Stimulated activated CD4-positive, alpha-beta T cell treated with anti-CD3 and anti-CD28 coated beads, TNF-alpha, amount 100 ng/mL, for 48 hours (primary cell): ENCODE measurements at regions not wholly inside any gene's neighbourhood (a gene's known extent, or its start where the extent isn't known, plus 50 kb on each side); places are given as distances from the start of the nearest gene placed in this dataset.

ENCODE experiments used
- DNase-seq, 3 donors: peaks; one replicate each; pipeline ENCODE4 v3.0.0-alpha.2; 2020; ENCODE audit warnings: low read depth in 3 of 3

DNA sequence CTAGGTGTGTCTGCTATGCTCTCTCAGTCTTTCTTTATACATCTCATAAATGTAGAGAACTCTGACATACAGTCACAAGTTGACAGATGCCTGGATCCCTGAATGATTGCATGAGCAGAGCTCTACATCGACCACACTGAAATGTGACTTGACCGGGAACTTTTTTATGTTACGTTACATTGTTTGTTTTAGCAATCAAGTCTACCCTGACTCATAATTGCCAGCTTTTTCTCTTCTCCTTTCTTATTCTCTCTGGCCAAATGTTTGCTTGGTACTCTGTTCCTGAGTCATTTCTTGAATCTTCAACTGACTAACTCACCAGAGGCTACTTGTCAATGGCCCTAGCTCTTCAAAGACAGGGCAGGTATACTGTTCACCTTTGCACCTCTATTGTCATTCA is 213.6 kb upstream of the DTNBP1 start:
- no peak for DNase-seq

DNA sequence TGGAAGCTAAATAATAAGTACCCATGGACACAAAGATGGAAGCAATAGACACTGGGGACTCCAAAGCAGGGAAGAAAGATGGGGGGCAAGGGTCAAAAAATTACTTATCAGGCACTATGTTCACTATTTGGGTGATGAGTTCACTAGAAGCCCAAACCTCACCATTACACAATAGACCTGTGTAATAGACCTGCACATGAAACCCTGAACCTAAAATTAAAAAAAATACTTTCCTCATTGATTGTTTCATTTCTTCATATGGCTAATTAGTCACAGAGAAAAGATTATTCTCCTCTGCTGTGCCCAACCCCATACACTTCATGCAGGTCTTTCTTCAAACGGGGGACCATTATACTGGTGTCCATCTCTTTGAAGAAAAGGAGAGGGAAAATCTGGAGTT is 213.0 kb upstream of the DTNBP1 start:
- no peak for DNase-seq

DNA sequence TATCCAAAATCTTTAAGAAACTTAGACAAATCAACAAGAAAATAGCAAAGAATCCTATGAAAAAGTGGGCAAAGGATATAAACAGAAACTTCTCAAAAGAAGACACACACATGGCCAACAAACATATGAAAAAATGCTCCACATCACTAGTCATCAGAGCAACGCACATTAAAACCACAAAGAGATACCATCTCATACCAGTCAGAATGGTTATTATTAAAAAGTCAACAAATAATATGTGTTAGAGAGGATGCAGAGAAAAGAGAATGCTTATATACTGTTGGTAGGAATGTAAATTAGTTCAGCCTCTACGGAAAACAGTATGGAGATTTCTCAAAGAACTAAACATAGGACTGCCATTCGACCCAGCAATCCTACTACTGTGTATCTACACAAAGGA is 212.0 kb upstream of the DTNBP1 start:
- no peak for DNase-seq

DNA sequence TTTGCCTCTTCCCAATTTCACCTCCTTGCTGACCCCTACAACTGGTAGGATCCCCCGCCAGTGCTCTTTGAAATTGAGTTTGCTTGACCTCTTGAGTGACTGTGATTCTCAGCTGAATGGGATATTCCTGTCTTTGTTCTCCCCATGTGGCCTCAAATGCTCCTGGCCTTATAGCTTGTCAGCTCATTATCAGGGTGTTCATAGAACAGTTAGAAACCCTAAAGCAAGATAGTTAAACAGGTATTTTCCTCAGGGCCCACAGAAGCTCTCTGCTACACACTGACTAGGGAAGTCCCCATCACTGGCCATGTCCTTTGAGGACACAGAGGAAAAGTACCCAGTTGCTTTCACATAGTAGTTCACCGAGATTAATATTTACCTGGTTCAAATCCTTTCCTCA is 211.5 kb upstream of the DTNBP1 start:
- no peak for DNase-seq

DNA sequence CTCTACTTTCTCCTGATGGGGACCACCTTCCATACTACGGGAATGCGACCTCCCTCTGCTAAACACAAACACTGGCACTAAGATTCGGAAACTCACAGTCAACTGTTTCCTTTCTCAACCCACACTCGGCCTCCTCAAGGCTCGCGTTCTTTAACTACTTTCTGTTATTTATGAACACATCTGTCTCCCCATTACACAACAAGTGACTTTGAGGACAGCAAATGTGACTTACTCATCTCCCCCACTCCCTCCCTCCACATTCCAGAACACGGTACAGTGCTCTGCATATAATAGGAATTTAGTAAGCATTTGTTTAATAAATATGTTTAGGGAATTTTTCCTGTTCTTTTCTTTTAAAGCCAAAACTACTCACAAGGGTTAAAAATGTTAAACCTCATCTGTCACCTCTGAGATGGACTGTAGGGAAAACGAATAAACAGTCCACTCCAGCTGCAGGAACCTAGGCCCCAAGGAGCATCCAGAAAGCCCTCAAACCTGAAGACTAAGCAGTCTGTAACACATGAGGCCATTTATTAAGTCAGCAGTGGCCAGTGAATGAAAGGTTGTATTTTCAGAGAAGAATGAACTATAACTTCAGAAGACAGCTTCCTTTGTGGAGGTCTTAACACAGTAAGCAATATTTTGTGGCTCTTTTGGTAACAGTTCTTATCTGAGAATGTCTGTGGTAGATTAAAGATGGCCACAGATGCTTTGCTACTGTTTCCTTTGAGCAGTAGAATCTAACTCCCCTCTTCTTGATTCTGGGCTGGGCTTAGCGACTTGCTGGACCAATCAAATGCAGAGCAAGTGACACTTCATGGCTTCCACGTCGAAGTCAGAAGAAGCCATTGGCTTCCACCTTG is 209.6 kb upstream of the DTNBP1 start:
- no peak for DNase-seq

DNA sequence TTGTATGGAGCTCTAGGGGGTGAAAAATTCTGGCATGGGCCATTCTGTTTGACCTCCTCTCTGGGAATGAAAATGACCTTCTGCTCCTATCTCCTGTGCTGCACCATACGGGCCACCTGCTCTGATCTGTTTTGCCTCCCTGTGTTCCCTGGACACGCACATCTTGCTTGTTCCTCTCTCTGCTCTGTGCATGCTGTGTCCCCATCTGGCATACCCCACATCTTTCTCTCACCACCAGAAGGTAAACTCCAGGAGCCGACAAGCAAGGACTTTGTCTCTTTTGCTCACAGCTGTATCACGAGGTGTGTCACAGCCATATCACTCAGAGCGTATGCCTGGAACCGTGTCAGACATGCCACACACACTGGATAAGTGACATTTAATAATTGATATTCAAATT is 208.4 kb upstream of the DTNBP1 start:
- DNase-seq, result no peak

DNA sequence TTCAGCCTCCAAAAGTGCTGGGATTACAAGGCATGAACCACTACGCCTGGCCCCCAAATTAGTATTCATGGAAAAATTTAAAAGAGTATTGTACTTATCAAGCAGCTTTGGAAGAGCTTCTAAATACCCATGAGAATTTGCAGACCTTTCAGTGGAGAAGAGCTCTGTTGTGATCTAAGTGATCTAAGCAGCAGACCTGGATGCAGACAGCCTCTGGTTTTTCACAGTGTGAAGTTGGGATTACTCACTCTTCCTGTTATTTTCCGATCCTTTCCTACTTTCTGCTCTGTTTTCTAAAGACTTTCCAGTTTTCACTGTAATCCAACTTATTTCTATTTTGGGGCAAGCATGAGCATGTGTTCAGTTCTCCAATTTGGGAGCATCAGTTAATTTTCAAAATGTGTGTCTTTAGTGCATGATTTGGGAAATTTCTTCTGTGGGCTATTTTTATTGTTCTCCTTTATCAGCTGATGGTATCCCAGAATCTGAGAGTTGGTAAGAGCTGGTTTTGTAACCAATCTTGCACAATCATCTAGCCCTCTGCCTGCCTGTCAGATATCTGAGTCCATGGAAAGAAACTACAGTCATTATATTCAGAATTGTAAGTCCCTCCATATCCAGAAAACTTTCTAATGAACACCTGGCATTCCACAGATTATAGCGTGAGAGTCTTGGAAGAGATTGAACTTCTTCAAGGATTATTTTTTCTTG is 207.7 kb upstream of the DTNBP1 start:
- DNase-seq, result no peak

DNA sequence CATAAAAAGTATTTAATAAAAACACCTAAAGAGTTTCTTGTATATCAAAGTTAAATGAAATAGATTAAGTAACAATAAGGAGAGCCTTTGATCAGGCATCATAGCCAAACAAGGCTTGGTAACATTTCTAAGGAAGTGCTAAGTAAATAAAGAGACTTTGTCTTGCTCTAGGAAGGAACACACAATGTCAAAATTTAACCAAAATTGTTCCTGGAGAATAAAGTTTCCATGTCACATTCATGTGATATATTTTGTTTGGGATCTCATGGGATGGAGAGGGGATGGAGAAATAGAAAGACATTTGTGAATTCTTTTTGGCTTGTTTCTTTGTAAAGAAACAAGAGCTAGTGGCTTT is 201.9 kb upstream of the DTNBP1 start:
- no peak for DNase-seq

DNA sequence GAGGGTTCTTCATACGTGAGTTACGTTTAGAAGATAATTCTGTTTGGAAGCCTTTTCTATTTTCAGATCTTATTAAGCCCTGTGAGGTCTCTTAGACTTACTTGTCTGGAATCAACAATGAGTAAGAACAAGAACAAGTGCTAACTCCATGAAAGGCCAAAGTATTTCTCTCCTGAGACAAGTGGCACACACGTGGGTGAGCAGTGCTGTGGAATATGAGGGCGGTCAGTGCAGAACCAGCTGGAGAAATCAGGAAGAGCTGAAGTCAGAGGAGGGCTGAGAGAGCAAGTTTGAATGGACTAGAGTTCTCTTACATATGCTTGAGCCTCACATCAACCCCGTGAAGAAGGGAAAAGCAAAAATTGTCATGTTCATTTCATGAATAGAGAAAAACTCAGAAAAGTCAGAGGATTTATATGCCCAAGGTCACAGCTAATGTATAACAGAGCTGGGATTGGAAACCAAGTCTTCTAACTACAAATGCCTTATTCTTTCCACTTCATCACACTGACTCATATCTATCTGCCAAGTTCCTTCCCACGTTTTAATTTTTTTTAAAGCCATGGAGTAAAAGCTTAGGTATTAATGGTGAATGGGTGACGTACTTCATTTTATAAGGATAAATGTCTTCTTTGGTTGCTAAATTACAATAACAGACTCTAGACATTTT is 201.3 kb upstream of the DTNBP1 start:
- no peak for DNase-seq

DNA sequence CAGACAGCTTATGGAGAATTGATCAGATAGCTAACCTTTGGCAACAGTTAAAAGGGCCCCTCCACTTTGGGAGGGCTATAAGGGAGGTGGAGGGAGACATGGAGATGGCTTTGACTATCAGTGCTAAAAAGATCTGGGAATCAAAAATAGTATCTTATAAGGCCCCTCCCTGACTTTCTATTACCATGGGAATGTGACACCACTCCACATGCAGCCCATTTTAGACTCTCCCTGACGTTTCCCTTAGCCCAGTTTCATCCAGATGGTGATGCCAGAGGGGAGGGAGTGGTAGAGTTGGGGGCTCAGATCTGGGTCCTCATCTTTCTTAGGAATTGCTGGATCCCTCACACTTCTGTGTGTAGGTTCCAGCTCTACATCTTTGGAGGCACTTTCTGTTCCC is 200.0 kb upstream of the DTNBP1 start:
- DNase-seq, result no peak

DNA sequence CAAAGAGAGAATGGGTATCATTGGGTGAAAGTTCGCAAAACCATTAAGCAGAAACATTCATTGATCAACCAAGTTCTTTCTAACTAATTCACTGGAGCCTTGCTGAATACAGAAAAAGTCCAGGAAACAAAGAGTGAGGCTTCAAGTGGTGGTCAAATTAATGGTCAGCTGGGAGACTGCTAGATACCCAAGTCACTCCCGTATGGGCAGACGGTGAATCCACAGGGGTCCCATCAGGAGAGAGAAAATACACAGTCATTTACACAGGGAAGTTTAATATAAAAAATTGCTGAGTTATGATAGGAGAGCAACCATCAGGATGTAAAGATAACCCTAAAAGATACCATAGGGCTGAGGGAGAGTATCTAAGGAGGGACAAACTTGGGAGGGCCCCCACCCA is 198.7 kb upstream of the DTNBP1 start:
- no peak for DNase-seq

DNA sequence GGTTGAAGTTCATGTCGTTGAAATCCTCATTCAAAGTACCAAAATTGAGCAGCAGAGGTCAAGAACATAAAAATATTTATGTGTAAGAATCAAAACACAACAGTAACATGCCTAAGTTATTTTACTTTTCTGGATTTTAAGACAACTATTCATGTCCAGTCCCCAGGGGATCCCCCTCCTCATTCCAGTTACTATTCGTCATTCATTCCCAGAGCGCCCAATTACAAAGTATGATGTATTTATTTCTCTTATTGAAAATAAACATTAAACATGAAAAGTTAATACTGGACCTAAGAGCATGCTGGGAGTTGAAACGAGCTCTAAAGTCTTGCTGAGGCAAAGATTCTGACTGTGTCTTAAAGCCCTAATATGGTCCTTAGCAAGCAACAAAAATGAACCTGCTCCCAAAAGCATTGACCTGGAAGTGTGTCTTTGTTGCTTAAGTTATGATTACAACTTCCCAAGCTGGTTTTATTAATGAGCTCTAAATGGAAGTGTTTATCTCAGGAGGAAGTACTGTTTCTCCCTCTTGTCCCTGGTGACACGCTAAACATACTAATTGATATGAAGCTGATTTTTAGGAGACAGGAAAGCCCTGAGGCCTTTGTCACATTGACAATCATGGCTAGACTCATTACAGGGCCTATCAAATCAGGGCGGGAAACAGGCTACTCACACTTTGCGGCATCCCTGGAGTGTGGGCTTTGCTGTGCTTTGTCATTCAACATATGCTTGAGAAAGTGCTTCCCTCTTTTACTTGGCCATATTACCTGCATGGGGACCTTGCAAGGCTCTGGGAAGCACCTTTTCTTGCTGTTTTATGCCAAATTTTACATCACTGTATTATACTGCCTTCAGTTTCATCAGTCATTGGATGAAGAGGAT is 192.2 kb upstream of the DTNBP1 start:
- no peak for DNase-seq

DNA sequence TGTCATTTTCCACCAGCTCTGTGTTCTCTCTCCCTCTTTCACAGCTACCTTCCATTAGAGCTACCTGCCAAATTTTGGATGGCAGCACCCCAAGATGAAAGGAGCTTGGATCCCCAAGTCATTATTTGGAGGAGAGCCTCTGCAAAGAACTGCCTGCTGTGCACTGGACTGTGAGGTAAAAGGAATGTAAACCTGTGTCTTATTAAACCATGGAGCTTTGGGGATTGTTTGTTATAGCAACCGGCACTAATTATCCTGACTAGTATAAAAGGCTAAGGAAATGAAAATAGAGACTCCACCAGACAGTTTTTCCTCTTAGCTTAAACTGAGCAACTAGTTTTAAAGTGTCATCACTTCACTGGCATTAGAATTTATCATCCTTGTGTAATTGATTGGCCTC is 191.6 kb upstream of the DTNBP1 start:
- DNase-seq, result no peak

DNA sequence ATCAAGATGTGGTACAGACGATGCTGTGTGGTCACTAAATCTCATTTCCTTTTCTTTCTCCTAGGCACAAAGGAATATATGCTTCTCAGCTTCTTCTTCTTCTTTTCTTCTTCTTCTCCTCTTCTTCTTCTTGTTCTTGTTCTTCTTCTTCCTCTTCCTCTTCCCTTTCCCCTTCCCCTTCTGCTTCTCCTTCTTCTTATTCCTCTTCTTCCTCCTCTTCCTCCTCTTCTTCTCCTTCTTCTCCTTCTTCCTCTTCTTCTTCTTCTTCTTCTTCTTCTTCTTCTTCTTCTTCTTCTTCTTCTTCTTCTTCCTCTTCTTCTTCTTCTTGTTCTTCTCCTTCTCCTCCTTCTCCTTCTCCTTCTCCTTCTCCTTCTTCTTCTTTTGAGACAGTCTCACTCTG is 190.4 kb upstream of the DTNBP1 start:
- no peak for DNase-seq

DNA sequence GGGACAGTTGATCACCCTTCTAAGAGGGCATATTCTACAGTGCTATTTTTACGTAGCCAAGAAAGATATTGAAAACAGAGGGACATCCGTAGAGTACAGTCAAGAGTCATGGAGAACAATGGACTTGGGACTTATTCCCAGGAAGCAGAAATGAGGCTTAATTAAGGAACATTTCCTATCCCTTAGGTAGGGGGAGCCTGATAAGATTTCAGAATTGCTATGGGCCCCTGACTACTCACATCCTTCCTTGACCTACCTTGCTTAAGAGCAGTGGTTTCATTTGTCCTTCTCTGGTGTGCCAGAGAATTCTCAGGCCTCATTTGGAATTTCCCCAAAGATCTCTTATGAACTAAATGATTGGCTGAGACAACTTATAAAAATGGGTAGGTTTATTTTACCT is 189.5 kb upstream of the DTNBP1 start:
- no peak for DNase-seq

DNA sequence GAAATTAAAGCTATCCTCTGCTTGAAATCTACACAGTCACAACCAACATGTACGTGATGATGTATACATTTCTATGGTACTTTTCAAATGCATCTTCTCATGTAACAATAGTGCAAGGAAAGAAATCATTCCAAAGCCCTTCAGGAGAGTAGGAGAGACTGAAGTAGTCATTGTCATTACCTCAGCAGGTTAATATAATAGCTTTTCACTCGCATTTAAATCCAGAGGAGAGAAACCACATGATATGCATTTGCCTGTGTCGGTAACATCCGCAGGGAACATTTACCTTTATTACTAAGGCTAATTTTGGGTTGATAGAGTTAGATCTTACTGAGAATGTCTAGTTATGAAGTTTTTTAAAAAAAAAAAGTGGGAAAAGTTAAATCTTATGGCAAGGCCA is 186.6 kb upstream of the DTNBP1 start:
- DNase-seq, result no peak

DNA sequence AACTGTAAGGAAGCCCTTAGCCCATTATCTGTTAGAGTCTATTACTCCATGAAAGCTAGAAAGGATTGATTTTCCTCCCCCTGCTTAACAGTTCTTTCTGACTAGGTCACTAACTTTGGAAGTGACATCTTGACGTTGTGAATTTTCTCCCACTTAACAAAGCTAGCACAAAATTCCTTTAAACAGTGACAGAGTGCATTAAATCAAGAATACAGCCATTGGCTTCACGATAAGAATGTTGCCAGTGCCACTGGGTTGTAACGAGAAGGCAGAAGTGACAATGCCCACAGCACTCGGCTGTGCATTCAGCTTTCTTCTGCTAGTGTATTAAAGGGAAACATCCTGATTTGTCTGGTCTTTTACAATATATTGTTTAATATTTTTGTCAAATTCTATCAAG is 182.7 kb upstream of the DTNBP1 start:
- DNase-seq, result no peak

DNA sequence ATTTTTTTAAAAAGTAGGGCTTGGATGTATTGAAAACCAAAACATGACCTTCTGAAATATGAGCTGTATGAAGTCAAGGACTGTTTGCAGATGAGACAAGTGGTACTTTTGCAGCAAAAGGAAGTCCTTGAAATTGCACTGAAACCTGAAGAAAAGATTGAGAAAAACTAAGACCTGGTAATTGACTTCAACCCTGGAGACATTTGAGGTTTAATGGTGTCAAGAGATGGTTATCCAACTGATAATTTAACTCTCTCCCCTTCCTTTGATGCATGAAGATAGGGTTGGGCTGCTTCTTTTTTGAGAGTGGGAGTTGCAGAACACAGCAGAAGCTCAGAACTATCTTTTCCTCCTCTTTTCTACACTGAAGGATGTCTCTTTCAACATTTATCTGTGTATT is 180.9 kb upstream of the DTNBP1 start:
- DNase-seq, result no peak

DNA sequence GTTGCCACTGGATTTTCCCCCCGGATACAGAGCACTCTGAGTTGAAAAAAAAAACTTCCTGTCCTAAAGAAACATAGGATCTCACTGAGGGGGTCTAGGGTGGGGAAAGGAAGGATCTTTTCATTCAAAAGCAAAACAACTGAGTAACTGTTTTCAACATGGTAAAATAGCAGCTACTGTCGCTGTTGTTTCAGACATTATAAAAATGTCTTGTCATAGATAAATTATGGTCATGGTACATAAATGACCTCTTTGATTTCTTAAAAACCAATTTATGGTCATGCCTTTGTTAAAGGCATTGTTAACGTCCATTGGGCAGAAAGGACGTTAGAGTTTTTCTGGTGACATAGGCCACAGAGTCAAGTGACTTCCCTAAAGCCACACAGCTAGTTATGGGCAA is 180.4 kb upstream of the DTNBP1 start:
- no peak for DNase-seq

DNA sequence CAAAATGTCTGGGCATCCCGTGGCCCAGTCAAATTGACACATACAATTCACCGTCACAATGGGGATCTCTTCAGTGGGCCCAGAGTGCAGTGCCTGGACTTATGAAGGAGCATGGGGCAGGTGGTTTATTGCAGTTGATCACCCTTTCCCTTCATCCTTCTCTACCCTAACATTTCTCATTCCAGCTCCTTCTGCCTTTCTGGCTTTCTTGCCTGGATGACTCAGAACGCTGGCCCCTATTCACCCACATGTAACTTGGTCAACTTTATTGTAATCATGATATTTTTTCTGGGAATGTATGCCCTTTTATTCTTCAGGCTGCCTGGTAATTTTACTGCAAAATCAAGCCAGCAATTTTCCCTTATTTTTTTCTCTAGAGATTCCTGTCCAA is 179.9 kb upstream of the DTNBP1 start:
- DNase-seq, result no peak

DNA sequence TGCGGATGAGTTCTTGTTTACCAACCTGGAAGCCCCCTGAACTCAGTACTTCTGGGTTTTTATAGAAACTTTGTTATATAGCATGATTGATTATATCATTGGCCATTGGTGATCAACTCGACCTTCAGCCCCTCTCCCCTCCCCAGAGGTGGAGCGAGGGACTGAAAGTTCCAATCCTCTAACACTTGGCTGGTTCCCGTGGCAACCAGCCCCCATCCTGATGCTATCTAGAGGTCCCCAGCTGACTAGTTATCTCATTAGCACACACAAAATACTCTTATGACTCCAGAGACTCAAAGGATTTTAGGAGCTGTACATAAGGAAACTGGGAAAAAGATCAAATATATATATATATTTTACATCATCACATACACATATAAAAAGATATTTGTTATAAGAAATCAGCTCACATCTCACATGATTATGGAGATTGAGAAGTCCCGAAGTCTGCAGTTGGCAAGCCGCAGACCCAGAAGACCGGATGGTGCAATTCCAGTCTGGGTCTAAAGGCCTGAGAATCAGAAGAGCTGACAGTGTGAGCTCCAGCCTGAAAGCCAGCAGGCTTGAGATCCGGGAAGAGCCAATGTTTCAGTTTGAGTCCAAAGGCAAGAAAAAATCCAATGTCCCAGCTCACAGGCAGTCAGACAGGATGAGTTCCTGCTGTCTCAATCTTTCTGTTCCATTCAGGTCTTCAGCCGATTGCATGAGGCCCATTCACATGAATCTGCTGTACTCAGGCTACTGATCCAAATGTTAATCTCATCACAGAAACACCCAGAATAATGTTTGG is 179.3 kb upstream of the DTNBP1 start:
- DNase-seq, result no peak
